ENCODE measurements at regions not wholly inside any gene's neighbourhood (a gene's known extent, or its start where the extent isn't known, plus 50 kb on each side); places are given as distances from the start of the nearest gene placed in this dataset.
A peak's percentile ranks its signal among the peaks of the same experiment; 100 is the strongest.

DNA sequence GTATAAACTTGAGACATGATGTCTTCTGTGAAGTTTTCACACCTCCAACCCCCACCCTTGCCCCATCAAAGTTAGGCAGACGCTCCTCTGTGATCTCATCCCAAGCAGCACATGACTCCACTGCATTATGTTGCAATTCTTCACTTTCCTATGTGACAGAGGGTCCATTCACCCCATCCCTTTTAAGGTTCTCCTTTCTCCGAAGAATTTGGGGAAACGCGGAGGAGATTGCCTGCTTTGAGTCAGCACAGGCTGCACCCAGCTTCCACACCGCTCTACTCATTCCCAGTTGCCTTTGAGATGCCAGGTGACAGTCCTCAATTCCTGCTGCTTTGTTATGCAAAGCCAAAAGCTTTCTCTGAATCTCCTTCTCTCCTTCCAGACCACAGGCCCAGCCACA is 61.8 kb downstream of the PHLDA1 start:
- no TSS peak for BruUV-seq (replicated peaks)
- Mint-ChIP-seq H3K9me3 (ENCODE audit: unreplicated experiment) (no peaks in the 10 kb centered on the region), H3K27me3 (ENCODE audit: insufficient read depth, unreplicated experiment) (no peaks in the 10 kb centered on the region), H3K36me3 (ENCODE audit: insufficient read depth, unreplicated experiment) (no peaks in the 10 kb centered on the region), H3K4me3 (ENCODE audit: unreplicated experiment) (no peak overlapping the region), H3K4me1 (ENCODE audit: low read depth, unreplicated experiment) (peaks cover 18% of the 10 kb centered on the region), H3K27ac (ENCODE audit: unreplicated experiment) (peak overlapping the region; percentile 14)
- intact Hi-C loops (cut with micrococcal nuclease; ENCODE audit: unreplicated experiment): no loop called here
- Histone ChIP-seq H3K9me3 (no peaks in the 10 kb centered on the region), H3K36me3 (ENCODE audit: control insufficient read depth, insufficient read depth, low read length) (no peaks in the 10 kb centered on the region), H3K4me1 (peaks cover 22% of the 10 kb centered on the region), H3K4me3 (ENCODE audit: low read depth, low read length) (no peak overlapping the region), H3K27me3 (replicated peaks; ENCODE audit: control insufficient read depth, insufficient read depth, low read length) (no peaks in the 10 kb centered on the region)
- CTCF ChIA-PET: no interaction called here
- POLR2A ChIA-PET: no interaction called here
- TF ChIP-seq, protein P1, sequence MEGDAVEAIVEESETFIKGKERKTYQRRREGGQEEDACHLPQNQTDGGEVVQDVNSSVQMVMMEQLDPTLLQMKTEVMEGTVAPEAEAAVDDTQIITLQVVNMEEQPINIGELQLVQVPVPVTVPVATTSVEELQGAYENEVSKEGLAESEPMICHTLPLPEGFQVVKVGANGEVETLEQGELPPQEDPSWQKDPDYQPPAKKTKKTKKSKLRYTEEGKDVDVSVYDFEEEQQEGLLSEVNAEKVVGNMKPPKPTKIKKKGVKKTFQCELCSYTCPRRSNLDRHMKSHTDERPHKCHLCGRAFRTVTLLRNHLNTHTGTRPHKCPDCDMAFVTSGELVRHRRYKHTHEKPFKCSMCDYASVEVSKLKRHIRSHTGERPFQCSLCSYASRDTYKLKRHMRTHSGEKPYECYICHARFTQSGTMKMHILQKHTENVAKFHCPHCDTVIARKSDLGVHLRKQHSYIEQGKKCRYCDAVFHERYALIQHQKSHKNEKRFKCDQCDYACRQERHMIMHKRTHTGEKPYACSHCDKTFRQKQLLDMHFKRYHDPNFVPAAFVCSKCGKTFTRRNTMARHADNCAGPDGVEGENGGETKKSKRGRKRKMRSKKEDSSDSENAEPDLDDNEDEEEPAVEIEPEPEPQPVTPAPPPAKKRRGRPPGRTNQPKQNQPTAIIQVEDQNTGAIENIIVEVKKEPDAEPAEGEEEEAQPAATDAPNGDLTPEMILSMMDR (IDR thresholded peaks at IDR 0.05; ENCODE audit: insufficient read depth in 1 of 2, low read depth in 1 of 2, low read length in 1 of 2, severe bottlenecking in 1 of 2, unreplicated experiment in 1 of 2): no peak
- DNase-seq: no peak

DNA sequence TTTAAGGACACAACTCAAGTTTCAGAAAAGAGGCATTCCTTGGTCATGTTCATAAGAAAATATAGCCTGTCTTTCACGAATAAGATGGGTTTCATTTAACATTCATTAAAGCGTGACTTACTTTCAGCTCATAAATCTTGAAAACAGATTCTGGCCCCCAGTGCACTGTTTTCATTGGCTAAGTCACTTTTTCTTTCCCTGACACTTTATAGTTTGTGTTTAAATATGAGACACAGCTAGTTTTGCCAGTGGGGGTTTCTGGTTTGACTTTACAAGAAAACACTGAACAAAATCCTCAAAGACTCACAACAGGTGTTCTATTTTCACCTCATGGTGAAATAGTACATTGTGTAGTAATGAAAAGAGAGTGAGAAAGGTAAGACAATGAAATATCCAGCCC is 65.9 kb downstream of the PHLDA1 start:
- Histone ChIP-seq H3K4me1 (peaks cover 42% of the 10 kb centered on the region), H3K9me3 (no peaks in the 10 kb centered on the region), H3K36me3 (ENCODE audit: control insufficient read depth, insufficient read depth, low read length) (no peaks in the 10 kb centered on the region), H3K27me3 (replicated peaks; ENCODE audit: control insufficient read depth, insufficient read depth, low read length) (no peaks in the 10 kb centered on the region), H3K4me3 (ENCODE audit: low read depth, low read length) (no peak overlapping the region)
- Mint-ChIP-seq H3K4me1 (ENCODE audit: low read depth, unreplicated experiment) (peaks cover 46% of the 10 kb centered on the region), H3K36me3 (ENCODE audit: insufficient read depth, unreplicated experiment) (no peaks in the 10 kb centered on the region), H3K9me3 (ENCODE audit: unreplicated experiment) (no peaks in the 10 kb centered on the region), H3K4me3 (ENCODE audit: unreplicated experiment) (no peak overlapping the region), H3K27ac (ENCODE audit: unreplicated experiment) (no peak overlapping the region), H3K27me3 (ENCODE audit: insufficient read depth, unreplicated experiment) (no peaks in the 10 kb centered on the region)
- no TSS peak for BruUV-seq (replicated peaks)
- DNase-seq: no peak
- intact Hi-C loops (cut with micrococcal nuclease; ENCODE audit: unreplicated experiment): no loop called here
- TF ChIP-seq, protein P1 (IDR thresholded peaks at IDR 0.05; ENCODE audit: insufficient read depth in 1 of 2, low read depth in 1 of 2, low read length in 1 of 2, severe bottlenecking in 1 of 2, unreplicated experiment in 1 of 2): no peak
- ChIA-PET CTCF (no interaction called here), POLR2A (no interaction called here)

DNA sequence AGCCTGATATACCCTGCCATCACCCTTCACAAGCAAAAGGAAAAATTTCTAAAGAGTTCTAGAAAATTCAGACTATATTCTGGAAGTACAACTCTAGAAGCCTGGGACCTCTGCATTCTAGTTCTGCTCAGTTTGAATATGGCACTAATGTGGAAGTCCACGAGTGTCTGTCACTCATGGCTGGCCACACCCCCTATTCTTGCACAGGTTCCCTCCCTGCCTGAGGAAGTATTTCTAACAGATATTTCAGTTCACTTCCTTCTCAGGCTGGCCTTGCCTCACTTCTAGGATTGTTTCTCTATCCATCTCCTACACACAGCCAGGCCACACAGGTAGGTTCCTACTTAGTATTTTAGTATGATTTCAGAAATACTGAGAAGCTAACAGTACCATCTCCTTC is 67.4 kb downstream of the PHLDA1 start:
- H3K4me3 ChIP-seq (ENCODE audit: low read depth, low read length): no peak overlapping the region
- BruUV-seq (replicated peaks): no TSS peak
- TF ChIP-seq, protein P1 (IDR thresholded peaks at IDR 0.05; ENCODE audit: insufficient read depth in 1 of 2, low read depth in 1 of 2, low read length in 1 of 2, severe bottlenecking in 1 of 2, unreplicated experiment in 1 of 2): no peak
- no peak for DNase-seq
- H3K9me3 ChIP-seq: no peaks in the 10 kb centered on the region
- ChIA-PET CTCF (no interaction called here), POLR2A (no interaction called here)
- peaks cover 48% of the 10 kb centered on the region for H3K4me1 ChIP-seq
- Mint-ChIP-seq H3K36me3 (ENCODE audit: insufficient read depth, unreplicated experiment) (peaks cover 7% of the 10 kb centered on the region), H3K4me3 (ENCODE audit: unreplicated experiment) (no peak overlapping the region), H3K27me3 (ENCODE audit: insufficient read depth, unreplicated experiment) (no peaks in the 10 kb centered on the region), H3K4me1 (ENCODE audit: low read depth, unreplicated experiment) (peaks cover 52% of the 10 kb centered on the region), H3K9me3 (ENCODE audit: unreplicated experiment) (no peaks in the 10 kb centered on the region), H3K27ac (ENCODE audit: unreplicated experiment) (peak overlapping the region; percentile 23)
- H3K27me3 ChIP-seq (replicated peaks; ENCODE audit: control insufficient read depth, insufficient read depth, low read length): no peaks in the 10 kb centered on the region
- intact Hi-C loops (cut with micrococcal nuclease; ENCODE audit: unreplicated experiment): no loop called here
- H3K36me3 ChIP-seq (ENCODE audit: control insufficient read depth, insufficient read depth, low read length): no peaks in the 10 kb centered on the region
